ENCODE measurements at regions not wholly inside any gene's neighbourhood (a gene's known extent, or its start where the extent isn't known, plus 50 kb on each side); places are given as distances from the start of the nearest gene placed in this dataset.

DNA sequence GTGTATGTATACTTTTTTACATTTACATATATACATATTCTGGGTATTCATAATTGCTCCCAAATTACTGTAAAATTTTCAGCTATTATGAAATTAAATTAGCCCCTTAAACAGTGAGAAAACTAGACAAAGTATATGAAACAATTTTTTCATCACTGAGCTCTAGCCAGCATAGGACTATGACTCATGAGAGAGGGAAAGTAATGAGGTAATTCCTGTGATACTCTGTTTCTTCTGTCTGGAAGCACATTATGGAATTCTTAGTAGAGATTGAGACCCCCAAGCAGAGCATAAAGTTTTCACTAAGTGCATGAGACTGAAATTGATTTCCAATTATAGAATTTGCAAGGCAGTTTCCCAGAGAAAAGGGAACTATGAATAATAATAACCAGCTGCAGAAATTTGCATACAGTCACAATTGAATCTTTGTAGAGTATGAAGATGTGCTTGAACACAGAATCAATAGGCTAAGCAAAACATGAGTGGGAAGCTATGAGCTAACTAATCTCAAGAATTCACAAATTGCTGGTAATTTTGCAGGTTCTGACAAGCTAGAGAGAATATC lies 779.3 kb downstream of the ARAP2 start:
- TF ChIP-seq ISL1 (CRISPR knock-in tag; IDR thresholded peaks at IDR 0.05) (no peak), ZNF70 (CRISPR knock-in tag; IDR thresholded peaks at IDR 0.05) (no peak), TCF4 (CRISPR knock-in tag; IDR thresholded peaks at IDR 0.05; ENCODE audit: borderline replicate concordance) (no peak), ZNF8 (CRISPR knock-in tag; IDR thresholded peaks at IDR 0.05) (no peak), ZNF565 (CRISPR knock-in tag; conservative IDR thresholded peaks at IDR 0.05; ENCODE audit: low read depth) (no peak), ZFP30 (CRISPR knock-in tag; IDR thresholded peaks at IDR 0.05) (no peak)

Data from SK-N-SH treated with all-trans-retinoic acid at 6 μM for 48 hours (cell line).